Left ventricle myocardium superior (tissue), 1 donor: ENCODE measurements at regions not wholly inside any gene's neighbourhood (a gene's known extent, or its start where the extent isn't known, plus 50 kb on each side); places are given as distances from the start of the nearest gene placed in this dataset.

Source experiments
- ATAC-seq: fragments of 200-7000 bp; cut with Tn5 transposase; one replicate; pipeline ENCODE4 v1.9.1; 2020; ENCODE audit warnings: mild to moderate bottlenecking, moderate library complexity
- DNase-seq: peaks from one replicate; pipeline ENCODE4 v3.0.0-alpha.2; 2020
- intact Hi-C: fragments of 100-400 bp; cut with micrococcal nuclease; formaldehyde crosslinking; loops from one replicate; pipeline ENCODE4 v1.11.0; 2022
- donor health status: DM: no; HTN: yes; CAD: no; lungs with severe emphysema.

GRCh38 chrX:129227366-129227765 lies 295.9 kb downstream of the SMARCA1 start:
- intact Hi-C loops = no loop called here
- ATAC-seq (no peak), DNase-seq (no peak)

- DNase-seq (peak; percentile 44), ATAC-seq (peak; percentile 30)
- intact Hi-C loops = no loop called here
Measured at GRCh38 chrX:129193357-129193756, 329.9 kb downstream of the SMARCA1 start.

- ATAC-seq = no peak
- intact Hi-C loops = no loop called here
Measured at GRCh38 chrX:129188231-129188630, 335.1 kb downstream of the SMARCA1 start.

GRCh38 chrX:129176710-129177109 lies 346.6 kb downstream of the SMARCA1 start:
- intact Hi-C loops = no loop called here
- no peak for ATAC-seq
- no peak for DNase-seq

More at GRCh38 chrX:129188231-129188630, 335.1 kb downstream of the SMARCA1 start:
- no peak for DNase-seq

- intact Hi-C loops = no loop called here
- DNase-seq = no peak
- ATAC-seq = no peak
Measured at GRCh38 chrX:129161108-129161507, 362.2 kb downstream of the SMARCA1 start.

GRCh38 chrX:129158505-129158904 lies 364.8 kb downstream of the SMARCA1 start:
- DNase-seq = no peak
- ATAC-seq = no peak
- intact Hi-C loops = no loop called here

GRCh38 chrX:129145840-129146272 lies 377.4 kb downstream of the SMARCA1 start:
- intact Hi-C loops = no loop called here
- DNase-seq = no peak
- no peak for ATAC-seq

GRCh38 chrX:129145385-129145784 lies 377.9 kb downstream of the SMARCA1 start:
- DNase-seq (no peak), ATAC-seq (no peak)
- intact Hi-C loops = no loop called here

- intact Hi-C loops = no loop called here
- no peak for DNase-seq
- ATAC-seq = no peak
Measured at GRCh38 chrX:129144172-129145038, 378.9 kb downstream of the SMARCA1 start.

GRCh38 chrX:129139837-129140598 lies 383.3 kb downstream of the SMARCA1 start:
- DNase-seq (no peak), ATAC-seq (no peak)
- intact Hi-C loops = no loop called here

- ATAC-seq (no peak), DNase-seq (no peak)
- intact Hi-C loops = no loop called here
Measured at GRCh38 chrX:129125122-129125914, 398.0 kb downstream of the SMARCA1 start.

- no peak for ATAC-seq
- DNase-seq = no peak
- intact Hi-C loops = no loop called here
Measured at GRCh38 chrX:129123795-129124194, 399.5 kb downstream of the SMARCA1 start.

GRCh38 chrX:129116676-129117470 lies 406.4 kb downstream of the SMARCA1 start:
- ATAC-seq (no peak), DNase-seq (no peak)
- intact Hi-C loops = no loop called here

- intact Hi-C loops = no loop called here
- ATAC-seq (no peak), DNase-seq (no peak)
Measured at GRCh38 chrX:129115935-129116334, 407.4 kb downstream of the SMARCA1 start.

GRCh38 chrX:129115104-129115503 lies 408.2 kb downstream of the SMARCA1 start:
- no peak for DNase-seq
- intact Hi-C loops = no loop called here
- ATAC-seq = no peak

- ATAC-seq (no peak), DNase-seq (no peak)
- intact Hi-C loops = no loop called here
Measured at GRCh38 chrX:129111081-129111798, 412.1 kb downstream of the SMARCA1 start.

GRCh38 chrX:129108936-129109335 lies 414.4 kb downstream of the SMARCA1 start:
- intact Hi-C loops = no loop called here
- no peak for ATAC-seq

GRCh38 chrX:129099207-129099606 lies 424.1 kb downstream of the SMARCA1 start:
- no peak for ATAC-seq
- no peak for DNase-seq
- intact Hi-C loops = no loop called here

More at GRCh38 chrX:129108936-129109335, 414.4 kb downstream of the SMARCA1 start:
- DNase-seq = no peak
